GM21529 (cell line): ENCODE measurements at regions not wholly inside any gene's neighbourhood (a gene's known extent, or its start where the extent isn't known, plus 50 kb on each side); places are given as distances from the start of the nearest gene placed in this dataset.
"Not testable (repeated sequence)": the region's sequence is repeated elsewhere in the genome, so short reads cannot be mapped to it uniquely, and the experiment has no call there.

Experiments used
- ATAC-seq: cut with Tn5 transposase; IDR thresholded peaks from one replicate; pipeline ENCODE4 v1.9.1; 2021; ENCODE audit not compliant: unreplicated experiment

GRCh38 chr16:52113533-52114183 lies 433.3 kb downstream of the TOX3 start:
- no peak for ATAC-seq

GRCh38 chr16:52104993-52105392 lies 441.9 kb downstream of the TOX3 start:
- not testable (repeated sequence) for ATAC-seq

GRCh38 chr16:52103791-52104190 lies 443.2 kb downstream of the TOX3 start:
- no peak for ATAC-seq

GRCh38 chr16:52101246-52101645 lies 445.7 kb downstream of the TOX3 start:
- ATAC-seq = no peak

- no peak for ATAC-seq
Observed at GRCh38 chr16:52099382-52099781, 447.6 kb downstream of the TOX3 start.

- ATAC-seq = no peak
Observed at GRCh38 chr16:52095471-52095870, 451.5 kb downstream of the TOX3 start.

GRCh38 chr16:52092126-52092525 lies 454.8 kb downstream of the TOX3 start:
- no peak for ATAC-seq

GRCh38 chr16:52090080-52090479 lies 456.9 kb downstream of the TOX3 start:
- ATAC-seq = no peak

- no peak for ATAC-seq
Observed at GRCh38 chr16:52089476-52089875, 457.5 kb downstream of the TOX3 start.

- ATAC-seq = no peak
Observed at GRCh38 chr16:52086901-52087300, 460.0 kb downstream of the TOX3 start.

- no peak for ATAC-seq
Observed at GRCh38 chr16:52078716-52079655, 468.0 kb downstream of the TOX3 start.

GRCh38 chr16:52077607-52078006 lies 469.3 kb downstream of the TOX3 start:
- ATAC-seq = no peak

- ATAC-seq = no peak
Observed at GRCh38 chr16:52076801-52077201, 470.1 kb downstream of the TOX3 start.

GRCh38 chr16:52076332-52076731 lies 470.6 kb downstream of the TOX3 start:
- no peak for ATAC-seq

- no peak for ATAC-seq
Observed at GRCh38 chr16:52074133-52074532, 472.8 kb downstream of the TOX3 start.

GRCh38 chr16:52073024-52073423 lies 473.9 kb downstream of the TOX3 start:
- no peak for ATAC-seq

GRCh38 chr16:52071101-52071500 lies 475.8 kb downstream of the TOX3 start:
- ATAC-seq = no peak

GRCh38 chr16:52070341-52071057 lies 476.4 kb downstream of the TOX3 start:
- ATAC-seq = no peak

GRCh38 chr16:52069866-52070265 lies 477.1 kb downstream of the TOX3 start:
- no peak for ATAC-seq

- no peak for ATAC-seq
Observed at GRCh38 chr16:52068447-52069074, 478.4 kb downstream of the TOX3 start.

- ATAC-seq = no peak
Observed at GRCh38 chr16:52066962-52067361, 480.0 kb downstream of the TOX3 start.
